GM04503 (cell line): ENCODE measurements at regions not wholly inside any gene's neighbourhood (a gene's known extent, or its start where the extent isn't known, plus 50 kb on each side); places are given as distances from the start of the nearest gene placed in this dataset.

Experiments used
- DNase-seq: peaks from one replicate; pipeline ENCODE4 v3.0.0-alpha.2; 2012; ENCODE audit warnings: low read depth

DNA sequence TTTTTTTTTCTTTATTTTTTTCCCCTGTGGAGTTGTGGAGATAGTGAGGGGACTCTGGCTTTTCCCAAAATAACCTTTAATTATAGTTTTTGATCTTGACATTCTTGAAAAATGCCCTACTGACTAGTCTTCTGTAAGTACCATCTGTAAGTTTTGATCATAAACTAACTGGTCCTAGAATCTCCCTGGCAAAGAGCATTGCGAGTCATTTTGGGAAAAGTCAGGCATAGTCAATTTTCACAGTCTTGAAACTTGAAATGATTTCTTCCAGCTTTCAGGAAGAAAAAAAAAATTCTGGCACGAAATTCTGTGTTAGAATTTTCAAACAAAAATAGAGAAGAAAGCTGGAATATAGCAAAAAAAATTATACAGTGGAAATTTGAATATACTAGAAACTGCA lies 181.2 kb upstream of the SNX7 start:
- DNase-seq = no peak

DNA sequence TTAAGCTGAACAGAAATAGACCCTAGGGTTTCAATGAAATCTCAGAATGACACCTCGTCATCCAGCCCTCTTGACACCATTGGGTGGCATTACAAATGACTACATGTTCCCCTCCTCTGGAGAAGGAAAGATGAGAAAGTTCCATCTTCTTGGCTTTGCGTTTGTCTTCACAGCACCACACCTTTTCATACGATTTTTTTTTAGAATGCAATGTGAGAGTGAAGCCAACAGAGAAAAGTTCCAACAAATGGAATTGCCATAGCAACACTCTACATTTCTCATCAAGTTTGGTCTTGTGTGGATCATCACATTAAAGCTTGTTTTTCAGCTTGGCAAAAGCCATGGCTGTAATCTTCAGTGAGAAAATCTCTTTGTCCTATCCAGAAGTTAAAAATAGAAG lies 183.4 kb upstream of the SNX7 start:
- no peak for DNase-seq

DNA sequence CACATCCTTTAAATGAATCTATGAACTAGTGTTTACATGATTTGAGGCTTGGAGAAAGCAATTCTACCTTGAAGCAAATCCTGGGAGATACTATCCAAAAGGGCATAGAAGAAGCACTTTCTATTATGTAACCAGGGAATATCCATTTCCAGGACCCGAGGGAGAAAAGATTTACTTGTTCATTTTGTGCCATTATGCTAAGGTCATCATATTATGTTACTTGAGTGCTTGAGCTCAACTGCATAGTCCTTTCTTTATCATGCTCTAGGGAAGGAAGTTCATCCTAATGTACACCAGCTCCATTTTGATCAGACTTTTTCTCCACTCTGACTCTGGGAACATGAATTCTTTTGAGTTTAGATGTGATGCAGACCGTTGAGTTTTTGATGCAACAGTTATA lies 188.6 kb upstream of the SNX7 start:
- DNase-seq = no peak

DNA sequence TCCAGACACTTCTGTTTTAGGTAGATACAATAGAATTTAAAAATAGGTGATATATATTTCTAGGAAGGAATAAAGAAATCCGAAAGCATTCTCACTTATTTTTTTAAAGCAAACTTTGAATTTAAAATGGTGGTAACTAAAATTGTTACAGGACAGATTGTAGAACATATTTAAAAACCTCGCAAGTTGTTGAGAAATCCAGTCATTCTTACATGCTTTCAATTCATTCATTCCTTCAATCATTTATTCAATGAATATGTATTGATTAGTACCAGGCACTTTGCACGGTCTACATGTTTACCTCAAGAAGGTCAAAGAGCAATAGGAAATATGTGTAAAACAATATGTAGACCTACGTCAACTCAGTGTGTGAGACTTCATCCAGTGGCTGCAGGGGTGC lies 189.9 kb upstream of the SNX7 start:
- DNase-seq = no peak

DNA sequence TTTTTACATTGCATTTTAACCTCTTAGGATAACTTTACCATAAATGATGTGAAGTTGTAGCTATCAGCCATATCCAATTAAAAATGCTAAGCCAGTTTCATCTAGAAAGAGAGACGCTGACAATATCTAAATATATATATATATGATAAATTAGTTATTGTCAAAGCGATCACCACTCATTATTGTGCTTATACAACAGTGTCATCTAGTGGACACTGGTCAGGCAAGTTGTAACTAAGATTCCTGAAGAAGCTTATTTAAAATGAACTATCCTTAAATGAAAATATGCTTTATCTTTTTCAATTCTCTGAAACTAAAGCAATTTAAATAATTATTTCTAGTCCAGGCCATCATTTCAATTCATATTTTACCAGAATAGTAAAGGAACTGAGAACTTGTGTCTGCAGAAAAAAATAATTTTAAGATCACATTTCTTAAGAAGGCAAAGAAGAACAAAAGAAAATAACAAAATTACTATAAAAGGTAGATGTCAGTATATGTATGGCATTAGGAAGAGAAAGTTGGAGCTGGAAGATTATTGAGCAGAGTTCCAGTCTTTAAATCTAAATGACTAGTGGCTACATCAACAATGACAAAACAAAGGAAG lies 193.3 kb upstream of the SNX7 start:
- peak; percentile 11 for DNase-seq

DNA sequence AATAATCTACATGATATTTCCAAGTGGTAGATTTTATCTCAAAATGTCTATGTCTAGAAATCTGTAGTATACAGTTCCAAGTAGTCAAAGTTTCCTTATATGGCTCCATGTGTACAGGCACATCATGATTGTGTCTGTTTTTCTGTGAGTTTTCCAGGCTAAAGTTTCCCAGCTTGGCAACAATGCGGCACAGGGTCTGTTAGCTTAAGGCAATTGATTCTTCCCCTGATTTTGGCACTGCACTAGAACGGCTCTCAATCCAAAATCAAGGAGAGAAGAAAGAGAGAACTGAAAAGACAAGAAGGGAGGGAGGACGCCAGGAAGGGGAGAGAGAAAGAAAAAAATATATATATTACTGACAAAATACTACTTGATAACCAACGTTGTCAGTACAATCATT lies 193.9 kb upstream of the SNX7 start:
- no peak for DNase-seq

DNA sequence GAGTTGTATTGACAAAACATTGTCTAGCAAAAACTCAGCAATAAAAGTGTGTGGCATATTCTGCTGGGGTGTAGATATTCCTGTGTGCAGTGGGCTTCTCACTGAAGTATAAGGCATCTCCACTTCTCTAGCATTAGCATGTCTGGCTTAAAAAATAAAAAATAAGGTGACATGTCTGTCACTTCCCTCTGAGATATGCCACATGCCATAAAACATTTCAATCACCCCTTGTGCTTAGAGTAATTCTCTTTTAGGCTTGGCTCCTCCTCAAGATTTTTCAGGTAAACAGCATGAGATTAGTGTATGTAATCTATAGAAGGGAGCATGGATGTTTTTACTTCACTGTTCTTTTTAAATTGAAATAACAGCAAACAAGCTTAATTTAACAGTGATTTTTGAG lies 194.4 kb upstream of the SNX7 start:
- no peak for DNase-seq

DNA sequence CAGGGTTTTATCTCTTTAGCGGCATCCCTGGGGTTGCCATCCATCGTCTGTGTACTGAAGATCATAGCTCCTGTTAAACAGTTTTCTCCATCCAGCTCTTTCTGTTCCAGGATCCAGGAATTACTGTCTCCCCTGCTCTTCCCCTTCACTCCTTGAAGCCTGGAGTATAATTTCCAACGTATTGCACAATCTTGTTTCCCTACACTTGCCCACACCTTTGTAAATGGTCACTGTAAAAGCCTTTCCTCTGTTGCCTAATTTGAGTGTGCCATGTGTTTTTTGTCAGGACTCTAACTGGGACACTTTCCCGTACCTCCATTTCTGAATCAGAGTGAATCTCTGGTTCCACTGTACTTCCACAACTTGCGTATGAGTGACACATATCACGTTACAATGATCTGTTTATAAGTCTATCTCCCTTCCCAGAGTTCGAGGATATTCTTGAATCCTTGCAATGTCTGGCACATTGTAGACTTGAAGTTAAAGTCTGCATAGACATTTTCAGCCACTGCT lies 199.6 kb upstream of the SNX7 start:
- no peak for DNase-seq

DNA sequence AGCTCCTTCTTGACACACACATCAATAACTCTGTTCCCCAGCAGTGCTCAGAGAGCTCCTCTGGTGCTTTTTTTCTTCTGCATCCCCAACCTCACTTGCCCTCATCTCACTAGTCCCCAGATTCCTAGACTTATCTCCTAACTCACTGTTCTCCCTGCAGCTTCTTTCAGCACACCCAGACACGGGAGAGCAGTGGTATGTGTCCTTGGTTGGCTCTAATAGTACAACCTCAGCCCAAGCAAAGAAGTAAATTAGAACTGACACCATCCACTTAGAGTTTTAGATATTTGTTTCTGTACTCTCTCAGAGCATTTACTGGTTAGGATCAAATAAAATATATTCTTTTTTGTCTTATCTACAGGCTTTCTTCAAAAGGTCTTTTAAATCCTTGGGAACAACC lies 201.4 kb upstream of the SNX7 start:
- DNase-seq = no peak

DNA sequence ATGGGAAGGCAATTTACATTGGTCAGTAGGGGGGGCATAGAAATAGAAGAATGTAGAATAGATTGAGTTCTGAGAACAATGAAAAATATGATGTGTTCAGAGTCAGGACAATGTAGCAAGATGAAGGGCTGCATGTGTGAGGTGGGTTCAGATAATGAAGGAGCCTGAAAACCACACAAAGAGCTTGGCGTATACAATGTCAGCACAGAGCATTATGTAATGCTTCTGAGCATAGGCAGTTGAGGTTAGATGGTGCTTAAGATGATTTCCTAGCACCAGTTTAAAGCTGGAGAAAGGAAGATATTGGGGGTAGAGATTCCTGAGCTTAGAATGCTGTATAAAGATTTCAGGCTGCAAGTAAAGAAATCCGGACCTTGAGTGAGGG lies 202.0 kb upstream of the SNX7 start:
- no peak for DNase-seq

DNA sequence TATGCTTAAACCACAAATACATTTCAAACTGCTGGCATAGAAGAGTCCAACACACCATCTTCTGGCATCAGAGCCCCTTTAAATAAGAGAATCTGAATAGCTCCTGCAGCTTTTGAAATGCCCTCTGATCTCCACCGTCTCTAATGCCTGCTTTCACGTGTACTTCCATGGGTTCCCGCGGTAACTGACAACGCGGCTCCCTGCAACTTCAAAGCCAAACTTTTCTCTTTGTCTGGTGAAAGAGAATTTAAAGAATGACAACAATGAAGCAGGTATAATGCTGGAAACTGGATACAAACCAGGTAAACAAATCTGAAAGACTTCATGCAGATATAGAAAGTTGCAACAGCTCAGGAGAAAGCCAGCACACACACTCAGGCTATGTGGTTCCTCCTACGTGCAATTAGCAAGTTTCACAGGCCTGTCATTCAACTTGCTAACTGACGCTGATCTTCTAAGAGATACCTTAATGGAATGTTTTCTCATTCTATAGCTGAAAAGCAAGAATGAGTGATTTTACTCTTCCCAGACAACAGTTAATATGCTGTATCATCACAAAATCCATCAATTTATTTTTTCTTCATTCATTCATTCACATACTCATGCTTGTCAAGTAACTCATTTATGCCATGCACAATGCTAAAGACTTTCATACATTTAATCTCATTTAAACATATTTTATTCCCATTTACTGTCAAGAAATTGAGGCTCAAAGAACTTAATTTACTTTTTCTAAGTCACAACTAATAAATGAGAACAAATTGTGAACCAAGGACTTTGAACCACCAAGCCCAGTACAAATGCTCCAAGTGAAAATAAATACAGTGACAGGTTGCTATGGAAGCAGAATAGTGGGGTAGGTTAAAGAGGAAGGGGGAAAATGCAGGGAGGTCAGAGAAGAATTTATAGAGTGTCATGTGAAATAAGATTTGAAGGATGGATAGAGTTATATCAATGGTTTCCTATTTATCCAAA lies 202.7 kb upstream of the SNX7 start:
- DNase-seq = no peak

DNA sequence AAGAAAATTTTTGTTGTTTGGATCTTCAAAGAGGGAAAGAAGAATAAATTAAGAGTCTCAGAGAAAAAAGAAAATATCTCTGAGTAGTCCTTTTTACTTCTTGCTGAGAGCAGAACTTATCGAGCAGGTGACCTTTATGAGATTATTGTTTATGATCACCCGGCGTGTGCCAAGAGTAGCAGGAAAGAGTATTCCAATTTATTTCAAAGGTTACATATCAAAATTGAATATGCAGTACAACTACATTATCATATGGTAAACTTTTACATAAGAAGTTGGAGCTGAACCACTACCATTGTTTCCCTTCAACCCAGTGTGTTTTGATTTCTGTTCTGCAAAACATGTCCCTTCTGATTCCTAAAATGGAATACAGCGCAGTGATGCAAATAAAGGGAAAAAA lies 204.3 kb upstream of the SNX7 start:
- no peak for DNase-seq

DNA sequence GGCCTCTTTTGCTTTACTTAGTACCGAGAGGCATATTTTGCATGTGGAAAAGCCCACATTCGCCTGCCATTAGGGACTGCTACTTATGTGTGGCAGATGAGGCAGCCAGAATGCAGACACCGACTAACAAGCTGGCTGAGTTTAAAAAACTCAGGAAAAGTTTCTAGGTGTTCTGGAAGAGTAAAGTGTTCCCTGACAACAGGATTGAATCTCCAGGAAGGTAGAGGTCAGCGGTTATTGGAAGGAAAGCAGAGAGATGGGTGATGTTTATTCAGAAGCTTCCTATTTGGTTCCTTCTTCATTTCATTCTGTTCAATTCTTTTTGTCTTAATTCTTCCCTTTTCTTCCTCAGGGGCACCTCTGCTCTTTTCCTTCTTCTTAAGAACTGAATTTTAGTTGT lies 206.9 kb upstream of the SNX7 start:
- DNase-seq = no peak

DNA sequence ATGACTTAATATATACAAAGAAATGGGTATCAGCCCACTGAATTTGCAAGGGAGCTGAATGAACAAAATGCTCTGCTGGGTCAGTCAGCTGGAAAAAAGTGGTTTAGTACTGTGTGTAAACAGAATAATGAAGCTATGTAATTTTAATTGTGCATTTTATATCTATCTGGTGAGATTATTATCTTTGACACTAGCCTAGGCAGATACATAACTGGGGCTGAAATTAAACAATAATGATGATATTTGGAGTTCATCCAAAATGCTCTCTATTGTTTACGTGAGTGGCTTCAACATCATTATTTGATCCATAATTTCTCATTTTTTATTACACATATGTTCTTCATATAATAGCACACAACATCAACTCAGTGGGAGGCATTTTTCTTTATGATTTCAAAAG lies 208.5 kb upstream of the SNX7 start:
- DNase-seq = no peak

DNA sequence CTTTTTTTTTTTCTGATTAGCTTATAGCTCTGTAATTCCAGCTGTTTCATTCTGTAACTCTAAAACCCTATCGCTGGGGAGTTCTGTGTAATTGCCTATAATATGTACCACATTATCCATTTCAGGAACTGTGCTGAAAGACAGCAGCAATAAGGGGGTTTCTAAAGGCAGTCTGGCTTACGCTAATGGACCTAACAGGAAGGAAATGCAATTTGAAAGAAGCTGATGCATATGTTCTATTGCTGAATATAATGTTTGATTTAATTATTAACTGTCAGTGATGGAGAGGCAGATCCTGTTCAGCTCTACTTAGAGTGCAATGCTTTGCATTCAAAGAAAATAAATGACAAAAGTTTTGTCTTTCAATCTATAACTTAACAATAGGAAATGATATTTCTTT lies 209.4 kb upstream of the SNX7 start:
- no peak for DNase-seq

DNA sequence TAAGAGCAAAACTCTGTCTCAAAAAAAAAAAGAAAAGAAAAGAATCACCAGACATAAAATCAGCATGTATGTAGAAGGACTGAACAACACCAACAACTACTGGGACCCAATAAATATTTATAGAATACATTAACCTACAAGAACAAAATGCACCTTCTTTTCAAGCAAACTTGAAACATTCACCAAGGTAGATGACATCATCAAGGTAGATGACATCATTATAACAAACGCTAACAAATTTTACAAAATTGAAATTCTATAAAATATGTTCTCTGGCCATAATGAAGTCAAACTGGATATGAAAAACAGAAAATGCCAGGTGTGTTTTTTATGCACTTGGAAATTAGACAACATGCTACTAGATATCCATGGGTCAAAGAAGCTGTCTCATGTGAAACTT lies 220.2 kb upstream of the SNX7 start:
- no peak for DNase-seq

DNA sequence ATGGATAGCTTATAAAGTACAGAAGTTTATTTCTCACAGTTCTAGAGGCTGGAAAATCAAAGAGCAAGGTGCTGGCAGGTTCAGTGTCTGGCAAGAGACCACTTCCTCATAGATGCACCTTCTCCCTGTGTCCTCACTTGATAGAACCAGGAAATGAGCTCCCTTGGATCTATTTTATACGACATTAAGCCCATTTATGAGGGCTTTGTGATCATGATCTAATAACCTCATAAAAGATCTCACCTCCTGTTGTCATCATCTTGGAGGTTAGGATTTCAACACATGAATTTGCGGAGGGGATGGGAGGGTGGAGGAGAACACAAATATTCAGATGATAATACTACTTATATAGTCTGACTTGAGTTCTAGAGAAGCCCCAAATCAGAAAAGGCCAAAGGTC lies 222.1 kb upstream of the SNX7 start:
- no peak for DNase-seq

DNA sequence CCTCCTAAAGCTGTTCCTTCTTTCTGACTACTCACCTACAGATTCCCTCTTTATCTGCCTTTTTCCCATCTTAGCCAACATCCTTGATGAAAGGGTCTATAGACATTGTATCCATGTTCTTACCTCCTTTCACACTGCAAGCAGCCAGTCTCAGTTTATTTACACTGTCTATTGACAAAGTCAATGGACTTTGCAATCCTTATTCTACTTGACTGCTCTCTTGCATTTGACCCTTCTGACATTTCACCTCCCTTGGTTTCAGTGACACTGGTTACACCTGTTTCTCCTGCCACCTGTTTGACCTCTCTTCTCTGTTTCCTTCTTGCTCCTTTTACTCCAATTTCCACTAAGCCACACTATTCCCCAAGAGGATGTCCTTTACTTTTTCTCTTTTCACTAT lies 224.0 kb upstream of the SNX7 start:
- no peak for DNase-seq

DNA sequence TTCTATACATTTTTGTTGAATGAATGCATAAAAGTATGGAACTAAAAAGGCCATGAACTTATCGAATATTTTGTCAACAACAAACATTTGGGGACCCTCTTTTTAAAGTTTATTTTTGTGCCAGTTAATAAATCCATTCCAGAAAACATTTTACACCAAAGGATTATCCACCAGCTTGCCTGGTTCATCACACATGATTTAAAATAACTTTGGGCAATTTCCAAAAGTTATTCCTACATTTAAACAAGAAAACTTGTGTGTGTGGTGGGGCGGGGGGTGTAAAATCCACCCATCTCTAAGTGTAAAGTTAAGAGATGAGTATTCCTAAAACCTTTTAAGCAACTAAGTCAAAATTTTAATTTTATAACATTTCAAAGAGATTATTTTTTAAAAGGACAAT lies 224.5 kb upstream of the SNX7 start:
- DNase-seq = no peak

DNA sequence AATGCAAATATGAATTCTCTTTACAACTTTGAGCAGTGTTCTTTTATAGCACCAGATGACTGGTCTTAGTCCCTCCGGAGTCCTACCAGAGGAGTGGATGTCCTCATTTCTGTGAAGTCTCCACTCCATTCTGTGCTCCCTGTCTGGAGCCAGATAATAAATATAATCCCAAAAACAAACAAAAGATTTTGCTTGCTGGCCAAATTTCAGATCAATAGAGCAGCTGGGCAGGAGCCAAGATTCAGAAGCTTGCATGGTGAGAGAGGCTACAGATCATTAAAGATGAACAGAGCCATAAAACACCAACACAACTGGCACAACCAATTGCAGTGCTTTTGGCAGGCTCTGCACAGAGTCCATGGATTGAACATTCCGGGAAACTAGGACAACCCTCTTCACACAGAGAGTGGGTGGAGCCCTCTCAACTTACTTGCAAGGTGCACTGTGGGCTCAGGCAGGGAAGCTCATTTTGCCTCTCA lies 231.5 kb upstream of the SNX7 start:
- no peak for DNase-seq

DNA sequence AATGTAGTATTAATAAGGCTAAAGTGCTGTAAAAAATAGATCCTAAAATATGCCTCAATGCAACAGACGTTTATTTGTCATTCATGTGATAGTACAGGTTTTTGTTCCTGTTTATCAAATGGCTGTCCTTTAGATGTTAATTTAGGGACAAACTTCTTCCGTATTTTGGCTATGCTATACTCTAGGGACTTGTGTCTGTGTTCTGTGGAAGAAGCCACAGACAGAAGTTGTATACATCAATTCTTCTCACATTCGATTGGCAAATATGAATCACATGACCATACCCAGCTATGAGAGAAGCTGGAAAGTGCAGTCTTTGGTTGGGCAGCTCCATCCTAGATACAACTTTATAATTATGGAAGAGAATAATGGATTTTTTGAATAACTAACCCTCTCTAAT lies 232.7 kb upstream of the SNX7 start:
- DNase-seq = no peak

DNA sequence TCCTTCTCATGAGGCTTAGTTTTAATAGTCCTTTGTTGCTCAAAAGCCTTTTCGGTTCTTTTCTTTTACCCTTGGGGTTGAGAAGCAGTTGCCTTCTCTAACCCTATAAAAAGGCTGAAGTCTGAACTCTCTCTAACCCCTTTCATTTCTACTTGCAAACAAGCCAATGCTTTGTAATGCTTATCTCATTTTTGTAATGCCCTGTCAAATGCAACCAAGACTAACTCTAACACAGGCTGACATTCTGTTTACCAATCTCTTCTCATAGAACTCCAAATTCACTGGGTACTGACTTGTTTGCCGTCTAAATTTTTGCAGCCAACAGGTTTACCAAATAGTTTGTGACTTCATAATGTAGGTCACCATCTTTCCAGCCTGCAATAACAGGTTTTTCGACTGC lies 233.9 kb upstream of the SNX7 start:
- no peak for DNase-seq

DNA sequence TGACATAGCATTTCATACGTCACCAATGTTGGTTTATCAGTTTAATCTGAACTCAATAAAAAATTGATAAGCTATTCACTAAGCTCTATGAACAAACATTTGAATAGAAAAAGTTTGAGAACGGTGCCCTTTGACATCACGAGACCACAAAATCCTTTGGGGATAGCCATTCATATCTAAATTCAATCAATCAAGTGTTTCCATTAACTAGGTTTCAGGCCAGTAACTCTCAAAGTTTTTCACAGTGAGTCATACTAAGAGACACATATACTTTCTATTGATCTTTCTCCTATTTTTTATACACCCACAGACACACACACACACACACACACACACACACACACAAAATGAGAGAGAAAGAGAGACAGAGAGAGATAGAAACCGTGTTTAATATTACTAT lies 235.4 kb upstream of the SNX7 start:
- no peak for DNase-seq

DNA sequence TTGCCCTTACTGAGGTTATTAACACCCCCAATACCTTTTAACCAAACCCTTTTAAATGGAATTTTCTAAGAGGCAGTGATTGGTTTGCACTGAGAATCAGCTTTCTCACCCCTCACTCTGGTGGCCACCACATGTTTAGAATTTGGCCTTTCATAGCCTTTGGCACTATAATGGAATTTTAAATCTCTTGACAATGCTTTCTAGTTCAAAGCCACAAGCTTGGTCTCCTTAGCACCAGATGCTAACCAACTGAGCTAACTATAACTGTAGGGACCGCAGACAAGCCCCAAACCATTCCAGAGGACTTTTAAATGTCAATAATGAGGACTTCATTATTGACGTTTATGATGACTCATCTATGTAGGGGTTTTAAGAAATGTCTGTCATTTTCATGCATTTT lies 238.7 kb upstream of the SNX7 start:
- DNase-seq = peak; percentile 47
